Cardiac fibroblast (primary cell): ENCODE measurements at regions not wholly inside any gene's neighbourhood (a gene's known extent, or its start where the extent isn't known, plus 50 kb on each side); places are given as distances from the start of the nearest gene placed in this dataset.
"Not testable (repeated sequence)": the region's sequence is repeated elsewhere in the genome, so short reads cannot be mapped to it uniquely, and the experiment has no call there.

Source experiments
- DNase-seq, 2 donors: peaks; one replicate each; pipeline versions ENCODE4 v3.0.0 to v3.0.0-alpha.2; 2010; ENCODE audit warnings: low read depth in 2 of 2
- H3K4me3 ChIP-seq, 2 donors: replicated peaks in 1 of 2; 1 replicate in 1 of 2; 2 replicates in 1 of 2; pipeline ENCODE4 v1.5.1; 2011; ENCODE audit warnings: low read depth in 2 of 2, low read length in 2 of 2, mild to moderate bottlenecking in 2 of 2, moderate library complexity in 1 of 2
- CTCF ChIP-seq: IDR thresholded peaks from one replicate; pipeline ENCODE4 v1.5.1; 2011; ENCODE audit warnings: low read depth, mild to moderate bottlenecking, low read length, inconsistent platforms

GRCh38 chr4:85209161-85209560, 242.7 kb upstream of the WDFY3 start:
- TF ChIP-seq CTCF: no peak
- no peak overlapping the region for H3K4me3 ChIP-seq
- peak; percentile 6 to 18 for DNase-seq

- no peak for TF ChIP-seq CTCF
- no peak overlapping the region for H3K4me3 ChIP-seq
- DNase-seq: peak in 1 of 2 donors; percentile 2
Observed at GRCh38 chr4:85210353-85210752, 243.9 kb upstream of the WDFY3 start.

- not testable (repeated sequence) for DNase-seq, H3K4me3 ChIP-seq
Observed at GRCh38 chr4:85216571-85216970, 250.1 kb upstream of the WDFY3 start.

- DNase-seq: no peak
- TF ChIP-seq CTCF: no peak
- no peak overlapping the region for H3K4me3 ChIP-seq
Observed at GRCh38 chr4:85218756-85219155, 252.3 kb upstream of the WDFY3 start.

- DNase-seq: no peak
- no peak overlapping the region for H3K4me3 ChIP-seq
- no peak for TF ChIP-seq CTCF
Observed at GRCh38 chr4:85221606-85222005, 253.3 kb upstream of the ARHGAP24 start.

- TF ChIP-seq CTCF: no peak
- no peak overlapping the region for H3K4me3 ChIP-seq
- no peak for DNase-seq
Observed at GRCh38 chr4:85222561-85222960, 252.4 kb upstream of the ARHGAP24 start.

- TF ChIP-seq CTCF: no peak
- no peak overlapping the region for H3K4me3 ChIP-seq
- DNase-seq: no peak
Observed at GRCh38 chr4:85228264-85228663, 246.7 kb upstream of the ARHGAP24 start.
